ENCODE measurements at regions not wholly inside any gene's neighbourhood (a gene's known extent, or its start where the extent isn't known, plus 50 kb on each side); places are given as distances from the start of the nearest gene placed in this dataset.

GRCh38 chr7:126179916-126180315, 1072.8 kb downstream of the GRM8 start:
- no peak for TF ChIP-seq POLR2A (IDR thresholded peaks at IDR 0.05)
- TF ChIP-seq, protein P1, sequence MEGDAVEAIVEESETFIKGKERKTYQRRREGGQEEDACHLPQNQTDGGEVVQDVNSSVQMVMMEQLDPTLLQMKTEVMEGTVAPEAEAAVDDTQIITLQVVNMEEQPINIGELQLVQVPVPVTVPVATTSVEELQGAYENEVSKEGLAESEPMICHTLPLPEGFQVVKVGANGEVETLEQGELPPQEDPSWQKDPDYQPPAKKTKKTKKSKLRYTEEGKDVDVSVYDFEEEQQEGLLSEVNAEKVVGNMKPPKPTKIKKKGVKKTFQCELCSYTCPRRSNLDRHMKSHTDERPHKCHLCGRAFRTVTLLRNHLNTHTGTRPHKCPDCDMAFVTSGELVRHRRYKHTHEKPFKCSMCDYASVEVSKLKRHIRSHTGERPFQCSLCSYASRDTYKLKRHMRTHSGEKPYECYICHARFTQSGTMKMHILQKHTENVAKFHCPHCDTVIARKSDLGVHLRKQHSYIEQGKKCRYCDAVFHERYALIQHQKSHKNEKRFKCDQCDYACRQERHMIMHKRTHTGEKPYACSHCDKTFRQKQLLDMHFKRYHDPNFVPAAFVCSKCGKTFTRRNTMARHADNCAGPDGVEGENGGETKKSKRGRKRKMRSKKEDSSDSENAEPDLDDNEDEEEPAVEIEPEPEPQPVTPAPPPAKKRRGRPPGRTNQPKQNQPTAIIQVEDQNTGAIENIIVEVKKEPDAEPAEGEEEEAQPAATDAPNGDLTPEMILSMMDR (IDR thresholded peaks at IDR 0.05) = no peak
